Activated CD8-positive, alpha-beta T cell treated with anti-CD3 and anti-CD28 coated beads for 36 hours (primary cell): ENCODE measurements at regions not wholly inside any gene's neighbourhood (a gene's known extent, or its start where the extent isn't known, plus 50 kb on each side); places are given as distances from the start of the nearest gene placed in this dataset.

Source experiments
- ATAC-seq: fragments of 200-7000 bp; cut with Tn5 transposase; one replicate; pipeline ENCODE4 v1.10.0; 2021; ENCODE audit warnings: mild to moderate bottlenecking, moderate library complexity
- CTCF ChIA-PET: fragments of 350-600 bp; sonication (Branson Sonifier 250); formaldehyde crosslinking; loops from one replicate; lab custom pipeline; 2021; ENCODE audit warnings: antibody characterized with exemption; lab: Charles Lee
- POLR2A ChIA-PET: fragments of 350-600 bp; sonication (Branson Sonifier 250); formaldehyde crosslinking; loops from one replicate; lab custom pipeline; 2021; ENCODE audit warnings: antibody characterized with exemption; lab: Charles Lee
- DNase-seq: peaks from one replicate; pipeline ENCODE4 v3.0.0-alpha.2; 2020
- H3K27ac Mint-ChIP-seq: one replicate; pipeline ENCODE4 v1.8.0; 2021; ENCODE audit warnings: mild to moderate bottlenecking, mixed read lengths
- H3K27me3 Mint-ChIP-seq: one replicate; pipeline ENCODE4 v1.8.0; 2021; ENCODE audit warnings: mixed read lengths
- H3K36me3 Mint-ChIP-seq: one replicate; pipeline ENCODE4 v1.8.0; 2021; ENCODE audit warnings: low read depth, mixed read lengths
- H3K4me1 Mint-ChIP-seq: one replicate; pipeline ENCODE4 v1.8.0; 2021; ENCODE audit warnings: low read depth, mixed read lengths
- H3K4me3 Mint-ChIP-seq: one replicate; pipeline ENCODE4 v1.8.0; 2021; ENCODE audit warnings: mild to moderate bottlenecking, moderate library complexity, mixed read lengths
- H3K9me3 Mint-ChIP-seq: one replicate; pipeline ENCODE4 v1.8.0; 2021; ENCODE audit warnings: mixed read lengths
- intact Hi-C: fragments of 100-400 bp; cut with micrococcal nuclease; formaldehyde crosslinking; loops from one replicate; pipeline ENCODE4 v1.10.0; 2022
- TF ChIP-seq, protein P1 (sequence below): fragments of 200-600 bp; IDR thresholded peaks from one replicate; pipeline ENCODE4 v1.8.0; 2022; ENCODE audit warnings: antibody characterized with exemption, mild to moderate bottlenecking

- H3K4me3 Mint-ChIP-seq: no peak overlapping the region
- TF ChIP-seq, protein P1, sequence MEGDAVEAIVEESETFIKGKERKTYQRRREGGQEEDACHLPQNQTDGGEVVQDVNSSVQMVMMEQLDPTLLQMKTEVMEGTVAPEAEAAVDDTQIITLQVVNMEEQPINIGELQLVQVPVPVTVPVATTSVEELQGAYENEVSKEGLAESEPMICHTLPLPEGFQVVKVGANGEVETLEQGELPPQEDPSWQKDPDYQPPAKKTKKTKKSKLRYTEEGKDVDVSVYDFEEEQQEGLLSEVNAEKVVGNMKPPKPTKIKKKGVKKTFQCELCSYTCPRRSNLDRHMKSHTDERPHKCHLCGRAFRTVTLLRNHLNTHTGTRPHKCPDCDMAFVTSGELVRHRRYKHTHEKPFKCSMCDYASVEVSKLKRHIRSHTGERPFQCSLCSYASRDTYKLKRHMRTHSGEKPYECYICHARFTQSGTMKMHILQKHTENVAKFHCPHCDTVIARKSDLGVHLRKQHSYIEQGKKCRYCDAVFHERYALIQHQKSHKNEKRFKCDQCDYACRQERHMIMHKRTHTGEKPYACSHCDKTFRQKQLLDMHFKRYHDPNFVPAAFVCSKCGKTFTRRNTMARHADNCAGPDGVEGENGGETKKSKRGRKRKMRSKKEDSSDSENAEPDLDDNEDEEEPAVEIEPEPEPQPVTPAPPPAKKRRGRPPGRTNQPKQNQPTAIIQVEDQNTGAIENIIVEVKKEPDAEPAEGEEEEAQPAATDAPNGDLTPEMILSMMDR: no peak
- CTCF ChIA-PET: no interaction called here
Measured at GRCh38 chr13:21831654-21832324, 160.9 kb downstream of the FGF9 start.

GRCh38 chr13:21833921-21834320, 163.0 kb downstream of the FGF9 start:
- intact Hi-C loops: no loop called here
- Mint-ChIP-seq H3K27ac (no peak overlapping the region), H3K4me3 (no peak overlapping the region), H3K4me1 (no peaks in the 10 kb centered on the region), H3K36me3 (no peaks in the 10 kb centered on the region), H3K27me3 (peaks cover 1% of the 10 kb centered on the region), H3K9me3 (peaks cover 1% of the 10 kb centered on the region)
- TF ChIP-seq, protein P1: no peak
- CTCF ChIA-PET: no interaction called here
- POLR2A ChIA-PET: no interaction called here
- ATAC-seq (no peak), DNase-seq (no peak)

More at GRCh38 chr13:21831654-21832324, 160.9 kb downstream of the FGF9 start:
- Mint-ChIP-seq H3K9me3 (peaks cover 1% of the 10 kb centered on the region), H3K27ac (no peak overlapping the region), H3K36me3 (no peaks in the 10 kb centered on the region), H3K27me3 (peaks cover 1% of the 10 kb centered on the region), H3K4me1 (no peaks in the 10 kb centered on the region)
- ATAC-seq: no peak
- POLR2A ChIA-PET: no interaction called here
- intact Hi-C loops: no loop called here
- DNase-seq: no peak

- no peak for DNase-seq
- TF ChIP-seq, protein P1: no peak
- intact Hi-C loops: no loop called here
- peaks cover 1% of the 10 kb centered on the region for H3K27me3 Mint-ChIP-seq
- ChIA-PET CTCF (no interaction called here), POLR2A (no interaction called here)
- H3K4me3 Mint-ChIP-seq: no peak overlapping the region
- H3K9me3 Mint-ChIP-seq: peaks cover 1% of the 10 kb centered on the region
- no peaks in the 10 kb centered on the region for H3K36me3 Mint-ChIP-seq
- H3K27ac Mint-ChIP-seq: no peak overlapping the region
- no peaks in the 10 kb centered on the region for H3K4me1 Mint-ChIP-seq
- no peak for ATAC-seq
Measured at GRCh38 chr13:21834521-21834920, 163.6 kb downstream of the FGF9 start.

DNA sequence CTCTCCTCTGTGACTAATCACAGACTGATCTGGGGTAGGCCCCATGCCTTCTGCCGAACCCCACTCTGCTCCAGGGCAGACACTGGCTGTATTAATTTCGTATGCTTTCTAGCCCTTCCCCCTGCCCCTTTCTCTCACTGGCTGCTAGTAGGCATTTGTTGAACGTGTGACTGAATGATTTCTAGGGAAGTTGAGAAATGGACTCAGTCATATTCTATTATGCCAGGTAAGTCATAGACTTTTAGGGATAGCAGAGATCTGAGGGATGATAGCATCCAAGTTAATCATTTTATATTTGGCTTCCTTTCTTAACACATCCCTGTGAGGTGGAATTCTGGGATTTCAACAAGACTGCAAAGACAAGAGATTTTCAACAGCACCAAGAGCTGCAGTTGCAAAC, 166.4 kb downstream of the FGF9 start:
- H3K36me3 Mint-ChIP-seq: no peaks in the 10 kb centered on the region
- POLR2A ChIA-PET: no interaction called here

DNA sequence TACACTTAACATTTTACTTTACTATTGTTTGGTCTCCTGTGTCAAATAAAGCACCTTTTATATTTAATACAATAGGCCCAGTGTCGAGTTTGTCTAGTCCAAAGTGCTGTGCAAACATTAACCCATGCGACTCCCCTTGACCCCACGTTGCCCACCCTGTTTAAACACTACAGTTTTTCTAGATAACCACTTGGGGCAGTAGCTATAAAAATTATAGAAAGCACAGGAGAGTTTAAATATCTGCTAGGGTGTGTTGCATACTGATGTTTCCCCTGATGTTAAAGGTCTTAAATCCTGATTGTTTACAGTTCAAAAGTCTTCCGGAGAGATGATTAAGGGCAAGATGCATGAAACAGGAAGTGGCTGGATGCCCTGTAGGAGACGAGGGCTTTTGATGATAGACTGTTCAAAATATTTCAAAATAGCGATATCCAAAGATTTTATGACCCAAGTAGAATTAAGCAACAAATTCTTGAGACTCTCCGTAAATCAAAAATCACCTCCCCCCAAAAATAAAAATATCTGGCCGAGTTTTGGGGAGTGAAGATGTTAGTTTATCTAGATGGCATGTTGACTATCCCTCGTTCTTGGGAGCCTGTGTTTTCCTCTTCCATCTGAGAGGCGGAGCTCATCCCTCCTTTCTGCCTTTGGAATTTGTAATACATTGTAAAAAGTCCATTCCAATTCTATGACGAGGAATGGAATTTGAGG, 167.1 kb downstream of the FGF9 start:
- no peak for DNase-seq
- H3K9me3 Mint-ChIP-seq: no peaks in the 10 kb centered on the region
- no peaks in the 10 kb centered on the region for H3K36me3 Mint-ChIP-seq
- ATAC-seq: no peak
- intact Hi-C loops: no loop called here
- no peak overlapping the region for H3K4me3 Mint-ChIP-seq
- ChIA-PET POLR2A (no interaction called here), CTCF (no interaction called here)
- TF ChIP-seq, protein P1: no peak
- no peak overlapping the region for H3K27ac Mint-ChIP-seq
- no peaks in the 10 kb centered on the region for H3K4me1 Mint-ChIP-seq
- H3K27me3 Mint-ChIP-seq: no peaks in the 10 kb centered on the region

More for the DNA sequence above, 166.4 kb downstream of the FGF9 start:
- intact Hi-C loops: no loop called here
- CTCF ChIA-PET: no interaction called here
- Mint-ChIP-seq H3K4me3 (no peak overlapping the region), H3K27ac (no peak overlapping the region), H3K4me1 (no peaks in the 10 kb centered on the region), H3K27me3 (no peaks in the 10 kb centered on the region), H3K9me3 (no peaks in the 10 kb centered on the region)
- ATAC-seq: no peak
- TF ChIP-seq, protein P1: no peak
- no peak for DNase-seq
